ENCODE measurements at regions not wholly inside any gene's neighbourhood (a gene's known extent, or its start where the extent isn't known, plus 50 kb on each side); places are given as distances from the start of the nearest gene placed in this dataset.
A peak's percentile ranks its signal among the peaks of the same experiment; 100 is the strongest.

DNA sequence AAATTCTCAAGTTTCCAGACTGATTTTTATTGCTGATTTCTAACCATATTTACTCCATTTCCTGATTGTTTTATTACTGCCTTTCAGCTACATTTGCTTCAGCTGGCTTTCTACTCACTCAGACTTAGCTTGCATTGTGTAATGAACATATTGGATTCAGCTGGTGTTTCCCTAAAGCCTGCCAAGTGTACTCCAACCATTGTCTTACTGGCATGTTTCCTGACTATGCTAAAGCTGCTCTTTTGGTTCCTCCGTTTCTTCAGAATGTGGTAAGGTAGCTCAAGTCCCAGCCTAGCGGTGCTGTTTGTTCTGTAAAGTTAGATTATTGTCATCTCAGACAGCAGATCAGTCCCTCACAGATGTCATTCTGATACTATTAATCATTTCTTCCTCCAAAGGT is 53.1 kb upstream of the GLRA2 start:
- DNase-seq (ENCODE audit: low spot score) = peak; percentile 41

GRCh38 chrX:14449773-14450172 is 79.6 kb upstream of the GLRA2 start:
- DNase-seq (ENCODE audit: low spot score) = no peak

DNA sequence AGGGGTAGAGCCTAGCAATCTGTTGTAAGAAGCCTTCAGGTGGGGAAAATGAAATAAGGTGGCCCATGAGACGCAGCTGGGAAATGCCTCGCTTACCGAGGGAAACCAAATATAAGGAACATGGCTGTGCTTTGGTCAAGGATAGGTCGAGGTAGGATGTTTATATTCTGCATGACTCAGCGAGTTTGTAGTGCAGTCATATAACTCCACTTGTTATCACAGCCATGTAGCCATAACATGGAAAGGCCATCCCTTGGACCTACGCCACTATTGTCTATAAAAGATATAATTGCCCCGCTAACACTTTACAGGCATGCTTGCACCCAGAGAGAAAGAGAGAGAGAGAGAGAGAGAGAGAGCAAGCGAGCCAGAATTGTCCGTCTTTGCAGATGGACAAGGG is 80.9 kb upstream of the GLRA2 start:
- no peak for DNase-seq (ENCODE audit: low spot score)

- DNase-seq (ENCODE audit: low spot score) = no peak
Measured at GRCh38 chrX:14440106-14440505, 89.2 kb upstream of the GLRA2 start.

GRCh38 chrX:14427614-14428013 is 101.7 kb upstream of the GLRA2 start:
- DNase-seq (ENCODE audit: low spot score) = no peak

GRCh38 chrX:14420841-14421240 is 108.5 kb upstream of the GLRA2 start:
- no peak for DNase-seq (ENCODE audit: low spot score)

GRCh38 chrX:14412686-14413085 is 116.7 kb upstream of the GLRA2 start:
- no peak for DNase-seq (ENCODE audit: low spot score)

- no peak for DNase-seq (ENCODE audit: low spot score)
Measured at GRCh38 chrX:14411326-14411725, 118.0 kb upstream of the GLRA2 start.

DNA sequence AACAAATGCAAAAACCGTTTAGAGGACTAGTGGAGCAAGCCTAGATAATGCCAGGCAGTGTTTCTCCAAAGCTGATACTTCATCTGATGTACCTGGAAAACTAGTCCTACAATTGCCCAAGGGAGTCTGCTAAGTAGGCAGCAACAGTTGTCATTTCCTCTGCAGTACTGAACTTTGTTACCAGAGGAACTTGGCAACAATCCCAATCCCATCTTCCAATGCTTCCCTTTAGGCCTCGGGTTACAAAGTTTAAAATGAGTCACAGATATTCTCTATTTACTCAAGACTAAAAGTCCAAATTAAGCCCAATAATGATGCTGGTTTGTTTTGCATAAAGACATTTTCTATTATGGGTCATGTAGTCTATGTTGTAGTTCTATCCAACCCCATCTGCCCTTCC is 120.0 kb upstream of the GLRA2 start:
- DNase-seq (ENCODE audit: low spot score) = no peak

- DNase-seq (ENCODE audit: low spot score) = no peak
Measured at GRCh38 chrX:14406225-14406624, 123.1 kb upstream of the GLRA2 start.

GRCh38 chrX:14398725-14399124 is 130.6 kb upstream of the GLRA2 start:
- DNase-seq (ENCODE audit: low spot score) = no peak

DNA sequence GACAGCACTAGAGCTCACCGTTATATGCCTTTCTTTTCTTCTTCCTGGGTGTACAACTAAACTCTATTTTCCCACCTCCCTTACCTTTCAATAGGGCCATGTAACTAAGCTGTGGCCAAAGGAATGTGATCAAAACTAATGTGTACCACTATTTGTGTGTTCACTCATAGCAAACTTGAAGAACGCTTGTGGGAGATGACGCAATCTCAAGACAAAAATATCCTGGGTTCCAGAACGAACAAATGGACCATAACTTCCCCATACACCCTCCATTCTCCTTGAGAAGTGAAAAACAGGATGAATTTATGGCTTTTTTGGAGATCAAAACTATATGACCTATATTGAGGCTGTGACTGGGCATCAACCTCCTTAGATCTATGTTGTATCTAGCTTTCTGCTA is 139.7 kb upstream of the GLRA2 start:
- DNase-seq (ENCODE audit: low spot score) = no peak

- peak; percentile 2 for DNase-seq (ENCODE audit: low spot score)
Measured at GRCh38 chrX:14386981-14387380, 142.4 kb upstream of the GLRA2 start.

DNA sequence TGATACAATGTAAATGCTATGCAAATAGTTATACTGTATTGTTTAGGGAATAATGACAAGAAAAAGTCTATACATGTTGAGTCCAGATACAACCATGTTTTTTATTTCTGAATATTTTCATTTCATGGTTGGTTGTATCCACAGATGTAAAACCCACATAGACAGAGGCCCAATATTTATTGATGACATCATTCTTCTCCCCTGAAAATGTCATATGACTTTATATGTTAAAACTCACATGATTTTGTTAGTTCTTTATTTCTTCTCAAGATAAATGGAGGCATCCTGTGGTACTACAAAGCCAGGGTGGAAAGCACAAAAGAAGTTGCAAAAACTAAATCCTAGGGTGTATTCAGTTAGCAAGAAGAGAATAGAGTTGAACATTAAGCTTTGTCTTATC is 149.3 kb upstream of the GLRA2 start:
- no peak for DNase-seq (ENCODE audit: low spot score)

DNA sequence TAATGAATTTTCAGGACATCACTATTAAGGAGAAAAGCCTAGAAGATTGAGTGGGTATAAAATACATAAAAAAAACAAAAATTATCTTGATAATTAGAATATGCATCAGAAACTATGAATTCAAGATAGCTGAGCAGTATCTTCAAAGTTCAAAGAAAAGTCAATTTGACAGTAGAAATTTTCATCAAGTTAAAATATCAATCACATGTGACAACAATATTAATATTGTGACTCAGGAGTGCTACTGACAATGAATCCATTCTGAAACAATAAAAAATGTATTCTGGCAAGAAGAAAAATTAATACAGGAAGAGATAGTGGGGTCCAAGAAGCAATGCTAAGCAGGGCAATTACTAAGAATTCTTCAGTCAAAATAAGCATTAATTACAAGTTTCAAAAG is 151.9 kb upstream of the GLRA2 start:
- no peak for DNase-seq (ENCODE audit: low spot score)

- DNase-seq (ENCODE audit: low spot score) = no peak
Measured at GRCh38 chrX:14363728-14364127, 165.6 kb upstream of the GLRA2 start.

- DNase-seq (ENCODE audit: low spot score) = no peak
Measured at GRCh38 chrX:14362721-14363120, 166.6 kb upstream of the GLRA2 start.

DNA sequence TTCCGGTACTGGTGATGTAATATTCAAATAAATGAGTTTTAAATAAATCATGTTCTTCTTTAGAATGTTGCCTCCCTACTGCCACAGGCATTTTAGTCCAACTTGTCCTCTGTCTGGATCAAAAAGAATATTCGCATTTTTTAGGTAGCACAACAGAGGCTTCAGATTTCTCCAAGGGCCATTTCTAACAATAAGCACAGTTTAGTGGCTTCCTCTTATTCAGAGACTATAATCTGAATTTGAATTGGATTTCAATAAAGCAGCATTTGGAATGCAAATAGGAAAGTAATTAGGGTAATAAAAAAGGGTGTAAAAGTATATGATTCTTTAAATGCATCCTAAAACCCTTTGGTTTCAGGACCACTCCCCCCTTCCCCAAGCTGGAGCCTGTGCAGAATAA is 167.9 kb upstream of the GLRA2 start:
- DNase-seq (ENCODE audit: low spot score) = no peak

GRCh38 chrX:14359727-14360126 is 169.6 kb upstream of the GLRA2 start:
- DNase-seq (ENCODE audit: low spot score) = no peak

DNA sequence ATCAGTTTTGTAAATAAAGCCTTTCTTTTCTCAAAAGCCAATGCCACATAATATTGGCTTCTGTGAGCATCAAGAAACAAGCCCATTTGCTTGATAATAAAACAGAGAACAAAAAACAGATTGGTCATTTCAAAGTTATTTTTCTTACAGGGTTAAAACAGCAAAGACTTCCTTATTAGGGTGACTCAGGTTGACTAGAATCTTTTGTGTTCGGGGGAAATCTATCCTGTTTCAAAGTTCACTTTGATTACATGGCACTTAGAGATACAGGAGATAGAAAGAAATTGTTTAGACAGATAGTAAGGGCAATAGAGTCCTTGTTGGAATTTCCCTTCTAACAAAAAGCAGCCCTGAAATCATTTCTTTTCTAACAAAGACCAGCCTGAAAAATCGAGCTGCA is 170.0 kb upstream of the GLRA2 start:
- no peak for DNase-seq (ENCODE audit: low spot score)

GRCh38 chrX:14357314-14357713 is 172.0 kb upstream of the GLRA2 start:
- no peak for DNase-seq (ENCODE audit: low spot score)

GRCh38 chrX:14356401-14356800 is 172.9 kb upstream of the GLRA2 start:
- DNase-seq (ENCODE audit: low spot score) = no peak

DNA sequence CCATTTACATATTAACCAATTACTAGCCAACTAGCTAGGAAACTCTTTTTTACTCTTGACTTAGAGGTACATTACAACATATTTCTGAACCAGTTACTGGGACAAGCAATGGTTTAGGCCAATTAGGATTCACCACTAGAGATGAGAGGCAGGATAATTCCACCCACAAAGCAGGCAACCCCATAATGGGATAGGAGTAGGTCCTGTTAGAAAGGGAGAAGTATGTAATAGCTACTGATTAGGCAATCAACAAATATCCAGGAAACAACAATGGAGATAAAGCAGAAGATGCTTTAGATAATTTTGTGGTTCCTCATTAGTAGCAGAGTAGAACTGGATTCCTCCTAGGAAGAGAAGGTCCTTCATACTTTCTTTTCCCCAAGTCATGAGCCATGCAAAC is 173.8 kb upstream of the GLRA2 start:
- no peak for DNase-seq (ENCODE audit: low spot score)

- no peak for DNase-seq (ENCODE audit: low spot score)
Measured at GRCh38 chrX:14354521-14354920, 174.8 kb upstream of the GLRA2 start.

GRCh38 chrX:14352511-14352910 is 176.8 kb upstream of the GLRA2 start:
- no peak for DNase-seq (ENCODE audit: low spot score)
